Stimulated activated CD8-positive, alpha-beta memory T cell treated with anti-CD3 and anti-CD28 coated beads, Interleukin-15, amount 100 ng/mL, for 4 hours (primary cell): ENCODE measurements at regions not wholly inside any gene's neighbourhood (a gene's known extent, or its start where the extent isn't known, plus 50 kb on each side); places are given as distances from the start of the nearest gene placed in this dataset.

Experiments used
- DNase-seq, 2 donors: peaks; one replicate each; pipeline ENCODE4 v3.0.0-alpha.2; 2020; ENCODE audit warnings: low read depth in 2 of 2

DNA sequence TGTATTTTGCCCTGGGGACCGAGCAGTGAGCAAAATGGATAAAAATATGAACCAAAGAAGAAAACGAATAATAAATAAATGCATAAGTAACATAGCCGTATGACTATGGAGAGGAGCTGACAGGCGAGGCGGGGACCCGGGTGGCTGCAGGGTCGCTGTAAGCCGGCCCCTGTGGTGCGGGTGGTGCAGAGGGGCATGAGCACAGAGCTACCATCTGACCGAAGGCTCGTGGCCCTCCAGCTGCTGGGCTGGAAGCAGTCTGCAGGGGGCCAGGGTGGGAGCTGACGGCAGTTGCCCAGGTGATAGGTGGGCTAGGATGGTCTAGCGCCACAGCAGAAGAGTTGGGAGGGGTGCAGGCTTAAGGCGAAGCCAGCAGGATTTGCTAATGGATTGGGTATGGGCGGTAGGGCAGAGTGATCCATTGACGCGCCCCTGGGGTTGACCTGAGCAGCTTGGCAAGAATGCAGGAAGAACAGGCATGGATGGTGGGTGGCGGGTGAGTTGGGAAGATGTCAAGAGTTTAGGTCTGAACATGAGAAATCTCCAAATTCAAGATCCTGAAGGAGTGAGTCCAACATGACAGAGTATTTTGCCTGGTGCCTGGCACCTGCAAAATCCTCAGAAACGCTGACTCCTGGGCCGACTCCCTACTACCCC, 228.0 kb downstream of the FOXL1 start:
- DNase-seq = no peak

DNA sequence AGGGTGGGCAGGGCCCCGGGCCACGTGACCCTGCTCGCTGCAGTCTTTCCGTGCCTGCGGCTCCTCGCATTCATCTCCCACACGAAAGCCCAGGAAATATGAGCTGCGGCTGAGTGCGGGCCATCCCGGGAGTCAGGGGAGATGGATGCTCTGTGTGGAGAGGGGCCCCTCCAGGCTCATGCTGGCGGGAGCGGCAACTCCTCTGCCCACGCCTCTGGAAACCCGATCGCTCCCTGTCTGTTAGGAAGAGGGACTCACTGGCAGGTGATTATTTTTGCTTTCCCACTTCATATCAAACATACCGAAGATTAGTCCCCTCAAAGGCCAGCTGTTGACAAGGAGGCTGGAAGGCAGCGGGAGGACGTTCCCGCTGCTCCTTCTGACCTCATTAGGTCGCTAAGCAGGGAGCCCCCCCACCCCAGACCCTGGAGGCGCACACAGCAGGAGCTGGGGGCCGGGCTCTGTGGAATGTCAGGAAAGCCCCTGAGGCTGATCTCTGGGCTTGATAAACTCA, 228.5 kb downstream of the FOXL1 start:
- no peak for DNase-seq

DNA sequence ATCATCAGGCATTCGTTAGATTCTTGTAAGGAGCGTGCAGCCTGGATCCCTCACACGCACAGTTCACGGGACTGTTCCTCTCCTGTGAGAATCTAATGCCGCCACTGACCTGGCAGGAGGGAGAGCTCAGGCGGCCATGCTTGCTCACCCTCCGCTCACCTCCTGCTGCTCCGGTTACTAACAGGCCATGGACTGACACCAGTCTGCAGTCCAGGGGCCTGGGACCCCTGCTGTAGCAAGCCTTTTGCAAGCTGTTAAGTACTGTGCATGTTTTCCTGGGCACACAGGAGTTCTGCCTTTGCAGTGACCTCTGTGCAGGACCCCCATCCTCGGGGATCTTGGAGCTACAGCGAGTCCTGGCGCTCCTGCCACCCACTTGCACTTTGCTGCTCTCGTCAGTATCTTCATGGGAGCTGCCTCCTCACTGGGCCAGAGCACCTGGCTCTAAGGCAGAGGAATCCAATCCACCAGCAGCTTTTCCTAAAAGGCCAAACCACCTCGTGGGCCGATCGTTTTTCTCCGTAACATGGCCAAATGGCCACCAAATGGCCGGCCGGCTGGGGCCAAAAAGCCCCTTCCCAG, 230.6 kb downstream of the FOXL1 start:
- no peak for DNase-seq

- no peak for DNase-seq
Observed at GRCh38 chr16:86809458-86809955, 231.2 kb downstream of the FOXL1 start.

DNA sequence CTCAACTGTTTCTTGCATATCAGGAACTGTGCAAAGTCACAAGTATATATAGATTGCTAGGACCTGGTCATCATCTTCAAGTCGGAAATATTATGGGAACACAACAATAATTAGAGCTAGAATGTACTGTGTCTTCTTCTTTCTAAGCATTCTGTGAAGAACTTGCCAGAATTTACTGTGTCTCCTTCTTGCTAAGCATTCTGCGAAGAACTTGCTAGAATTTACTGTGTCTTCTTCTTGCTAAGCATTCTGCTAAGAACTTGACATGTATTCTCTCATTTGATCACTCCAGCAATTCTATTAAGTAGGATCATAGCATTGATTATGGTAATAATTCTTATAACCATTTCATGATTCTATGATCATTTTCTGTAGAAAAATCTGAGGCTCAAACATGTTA, 231.7 kb downstream of the FOXL1 start:
- DNase-seq = no peak

DNA sequence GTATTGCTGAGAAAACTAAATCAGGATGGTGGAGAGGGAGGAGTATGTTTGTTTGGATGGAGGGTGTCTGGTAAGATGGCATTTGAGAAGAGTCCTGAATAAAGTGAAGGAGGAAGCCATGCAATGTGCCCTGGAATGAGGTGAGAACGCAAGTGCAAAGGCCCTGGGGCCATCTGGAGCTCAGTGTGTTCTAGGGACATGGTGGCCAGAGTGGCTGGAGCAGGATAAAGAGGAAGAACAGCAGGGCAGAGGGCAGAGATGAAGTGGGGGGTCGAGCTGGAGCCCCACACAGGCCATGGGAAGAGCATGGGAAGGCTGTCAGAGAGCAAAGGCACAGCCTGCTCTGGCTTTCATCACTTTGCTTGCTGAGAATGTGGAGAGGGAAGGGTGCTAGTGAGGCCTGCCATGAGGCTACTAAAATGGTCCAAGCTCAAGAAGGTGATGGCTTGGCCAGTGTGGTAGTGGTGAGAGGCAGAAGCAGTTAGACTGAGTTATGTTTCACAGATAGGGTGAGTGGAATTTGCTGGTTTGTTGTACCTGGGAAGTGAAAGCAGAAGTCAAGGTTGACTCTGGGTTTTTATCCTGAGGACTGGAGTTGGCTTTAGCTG, 234.1 kb downstream of the FOXL1 start:
- DNase-seq = no peak

- no peak for DNase-seq
Observed at GRCh38 chr16:86814256-86814655, 235.9 kb downstream of the FOXL1 start.

GRCh38 chr16:86816930-86817625, 238.7 kb downstream of the FOXL1 start:
- no peak for DNase-seq

DNA sequence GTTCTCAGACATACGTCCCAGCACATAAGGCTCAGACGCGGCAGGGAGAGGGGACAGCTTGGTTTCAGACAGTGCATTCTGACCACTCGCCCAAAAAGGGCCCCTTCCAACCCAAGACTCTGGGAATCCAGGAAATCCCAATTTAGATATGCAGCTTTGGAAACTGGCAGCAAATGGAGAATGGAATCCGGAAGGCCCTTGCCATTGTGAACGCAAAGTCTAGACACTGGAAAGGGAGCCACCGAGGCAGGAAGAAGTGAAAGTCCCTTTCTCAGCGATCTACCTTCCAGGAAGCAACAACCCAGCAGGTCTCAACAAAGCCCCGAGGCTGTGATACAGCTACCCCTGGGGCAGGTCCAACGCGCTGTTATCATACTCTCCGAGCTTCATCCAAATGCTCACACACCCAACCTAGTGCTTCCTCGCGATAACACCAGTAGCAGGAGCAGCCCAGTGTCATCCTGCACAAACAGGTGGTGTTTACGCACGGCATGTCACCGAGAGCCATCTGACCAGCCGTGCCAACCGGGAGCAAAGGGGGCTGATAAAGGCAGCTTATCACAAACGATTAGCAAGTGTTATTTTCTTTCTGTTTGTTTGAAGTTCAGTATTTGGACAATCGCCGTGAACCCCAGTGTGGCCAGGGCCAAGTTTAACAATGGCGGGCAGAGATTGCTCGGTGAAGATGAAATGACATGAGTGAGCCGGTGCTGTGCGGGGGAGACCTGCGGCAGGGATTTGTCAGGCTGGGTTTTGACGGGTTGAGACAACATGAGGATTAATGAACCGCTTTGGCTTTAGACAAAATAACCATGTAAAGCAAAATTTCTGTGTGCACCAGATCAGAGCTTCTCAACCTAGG, 240.6 kb downstream of the FOXL1 start:
- DNase-seq = no peak

- no peak for DNase-seq
Observed at GRCh38 chr16:86819533-86819892, 241.2 kb downstream of the FOXL1 start.

- no peak for DNase-seq
Observed at GRCh38 chr16:86821895-86822294, 243.5 kb downstream of the FOXL1 start.

- DNase-seq = no peak
Observed at GRCh38 chr16:86823125-86823524, 244.8 kb downstream of the FOXL1 start.

- no peak for DNase-seq
Observed at GRCh38 chr16:86823888-86824671, 245.7 kb downstream of the FOXL1 start.

- no peak for DNase-seq
Observed at GRCh38 chr16:86824751-86825296, 246.5 kb downstream of the FOXL1 start.

GRCh38 chr16:86825631-86826030, 247.3 kb downstream of the FOXL1 start:
- DNase-seq = no peak

- DNase-seq = no peak
Observed at GRCh38 chr16:86826941-86827340, 248.6 kb downstream of the FOXL1 start.

DNA sequence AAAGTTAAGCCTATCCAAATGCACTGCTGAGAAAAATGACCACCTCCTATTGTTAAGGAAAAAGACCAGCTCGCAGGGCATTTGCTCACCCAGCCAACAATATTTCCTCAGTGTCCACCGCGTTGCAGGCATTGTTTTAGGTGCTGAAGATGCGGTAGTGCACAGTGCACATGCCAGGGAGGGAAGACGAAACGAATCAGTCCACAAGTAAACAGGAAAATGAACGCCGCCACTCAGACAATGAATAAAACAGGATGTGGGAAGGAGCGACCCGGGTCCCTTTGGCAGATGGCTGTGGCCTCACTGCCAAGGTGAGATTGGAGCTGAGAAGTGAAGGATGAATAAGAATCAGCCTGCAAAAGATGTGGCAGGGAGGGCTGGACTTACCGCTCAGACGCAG, 249.2 kb downstream of the FOXL1 start:
- DNase-seq = no peak

- no peak for DNase-seq
Observed at GRCh38 chr16:86828202-86828601, 249.9 kb downstream of the FOXL1 start.

DNA sequence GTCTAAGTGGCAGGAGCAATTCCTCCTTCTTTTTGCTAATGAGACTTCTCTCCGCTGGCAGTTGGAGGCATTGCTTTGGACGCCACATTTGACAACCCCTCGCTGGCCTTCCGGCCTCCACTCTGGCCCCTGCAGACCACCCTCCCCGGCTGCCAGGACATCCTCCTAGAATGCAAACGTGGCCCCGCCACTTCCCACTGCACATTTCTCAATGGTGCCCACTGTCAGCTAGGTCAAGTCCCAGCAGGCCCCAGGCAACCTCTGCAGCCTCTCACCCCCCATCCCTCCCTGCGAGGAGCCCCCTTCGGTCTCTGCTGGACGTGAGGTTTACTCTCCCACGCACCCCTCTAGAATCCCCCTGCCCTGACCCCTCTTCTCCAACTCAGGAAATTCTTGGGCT, 250.3 kb downstream of the FOXL1 start:
- DNase-seq = no peak

- no peak for DNase-seq
Observed at GRCh38 chr16:86831366-86831765, 253.0 kb downstream of the FOXL1 start.
